Lower leg skin (tissue), 3 donors: ENCODE measurements at regions not wholly inside any gene's neighbourhood (a gene's known extent, or its start where the extent isn't known, plus 50 kb on each side); places are given as distances from the start of the nearest gene placed in this dataset.

Source experiments
- CTCF ChIP-seq, 3 donors: fragments of 450-650 bp; IDR thresholded peaks; one replicate each; pipeline ENCODE4 v1.5.1; 2016; ENCODE audit warnings: antibody characterized with exemption in 3 of 3, mild to moderate bottlenecking in 3 of 3, moderate library complexity in 2 of 3
- POLR2A ChIP-seq, 2 donors: fragments of 450-650 bp; IDR thresholded peaks; one replicate each; pipeline ENCODE4 v1.6.1; 2016 to 2017; ENCODE audit warnings: antibody characterized with exemption in 2 of 2, mild to moderate bottlenecking in 1 of 2, moderate library complexity in 1 of 2

- TF ChIP-seq CTCF (IDR thresholded peaks at IDR 0.05) (no peak), POLR2A (IDR thresholded peaks at IDR 0.05) (no peak)
Observed at GRCh38 chrX:10938365-10938923, 172.7 kb upstream of the HCCS start.
